ENCODE measurements at regions not wholly inside any gene's neighbourhood (a gene's known extent, or its start where the extent isn't known, plus 50 kb on each side); places are given as distances from the start of the nearest gene placed in this dataset.

DNA sequence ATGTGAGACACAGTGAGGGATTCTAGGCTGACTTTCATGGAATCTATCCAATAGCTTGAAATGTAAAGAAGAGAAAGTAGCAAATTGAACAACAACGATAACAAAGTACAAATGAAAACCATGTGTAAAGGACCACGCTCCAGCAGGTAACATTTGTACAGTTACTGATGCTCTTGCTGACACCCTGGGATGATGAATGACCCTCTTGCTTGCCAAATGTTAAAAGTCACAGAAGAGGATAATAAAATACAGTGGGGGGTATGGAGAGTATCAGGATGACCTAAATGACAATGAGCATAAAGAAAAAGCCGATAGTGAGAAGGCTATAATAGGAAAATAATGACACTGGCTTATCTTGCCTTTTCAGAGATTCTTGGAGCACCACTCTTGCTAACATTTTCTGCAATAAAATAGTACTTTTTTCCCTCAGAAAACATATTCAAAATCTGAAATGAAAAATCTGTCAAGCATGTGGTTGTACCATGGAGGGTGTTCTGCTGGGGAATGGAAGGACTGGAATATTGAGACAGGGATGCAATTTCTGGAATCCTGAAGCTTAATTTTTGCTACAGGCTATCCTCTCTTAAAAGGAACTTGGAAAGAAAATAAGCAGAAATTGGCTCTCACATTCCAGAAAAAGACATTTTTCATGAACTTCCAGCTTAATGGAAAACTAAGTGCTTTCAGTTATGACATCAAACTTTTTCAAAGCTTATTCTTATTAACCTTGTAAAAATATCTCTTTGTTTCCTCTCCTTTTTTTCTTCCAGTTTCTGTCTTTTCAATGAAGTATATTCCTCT lies 303.2 kb upstream of the GHITM start:
- Histone ChIP-seq H3K36me3 (ENCODE audit: control insufficient read depth in 5 of 5, insufficient read depth in 5 of 5, low read length in 5 of 5) (no peaks in the 10 kb centered on the region), H3K4me3 (ENCODE audit: low read depth in 1 of 5, low read length in 5 of 5) (no peak overlapping the region), H3K27me3 (ENCODE audit: control insufficient read depth in 5 of 5, insufficient read depth in 4 of 5, low read length in 5 of 5) (no peaks in the 10 kb centered on the region), H3K4me1 (ENCODE audit: control insufficient read depth in 5 of 5, insufficient read depth in 5 of 5, low read length in 5 of 5) (no peaks in the 10 kb centered on the region), H3K9ac (ENCODE audit: low read length in 5 of 5) (no peak overlapping the region), H3K27ac (ENCODE audit: low read depth, low read length) (no peak overlapping the region), H3K9me3 (ENCODE audit: control insufficient read depth in 5 of 5, low read length in 5 of 5) (no peaks in the 10 kb centered on the region)

DNA sequence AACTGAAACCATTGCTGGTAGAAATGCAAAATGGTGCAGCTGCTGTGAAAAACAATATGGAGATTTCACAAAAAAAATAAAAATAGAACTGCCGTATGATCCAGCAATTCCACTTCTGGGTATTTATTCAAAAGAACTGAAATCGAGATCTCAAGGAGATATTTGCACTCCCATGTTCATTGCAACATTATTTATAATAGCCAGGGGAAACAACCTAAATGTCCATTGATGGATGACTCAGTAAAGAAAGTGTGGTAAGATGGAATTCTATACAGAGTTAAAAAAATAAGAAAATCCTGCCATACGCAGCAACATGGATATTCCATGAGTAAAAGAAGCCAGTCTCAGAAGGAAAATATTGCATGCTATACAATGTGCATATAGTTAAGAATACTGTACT lies 290.6 kb upstream of the GHITM start:
- Histone ChIP-seq H3K4me3 (ENCODE audit: low read depth in 1 of 5, low read length in 5 of 5) (no peak overlapping the region), H3K27me3 (ENCODE audit: control insufficient read depth in 5 of 5, insufficient read depth in 4 of 5, low read length in 5 of 5) (no peaks in the 10 kb centered on the region)

DNA sequence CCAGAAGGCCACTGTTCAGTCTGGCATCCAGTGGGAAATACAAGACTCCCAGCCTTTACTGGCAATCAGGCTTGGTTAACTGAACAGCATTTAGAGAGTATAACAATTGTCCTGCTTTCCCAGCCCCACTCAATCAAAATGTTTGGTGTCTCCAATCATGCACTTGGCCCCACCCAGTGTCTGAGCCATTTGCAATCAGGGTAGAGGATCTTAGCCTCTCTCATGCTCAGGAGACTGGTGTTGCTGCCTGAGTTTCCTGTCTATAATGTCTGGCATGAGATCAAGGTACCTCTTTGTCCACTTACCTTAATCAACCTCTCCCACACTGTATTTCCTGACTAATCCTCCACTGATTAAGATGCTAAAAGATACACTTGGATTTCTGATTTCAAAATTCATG lies 290.2 kb upstream of the GHITM start:
- Histone ChIP-seq H3K27me3 (ENCODE audit: control insufficient read depth in 5 of 5, insufficient read depth in 4 of 5, low read length in 5 of 5) (no peaks in the 10 kb centered on the region), H3K4me1 (ENCODE audit: control insufficient read depth in 5 of 5, insufficient read depth in 5 of 5, low read length in 5 of 5) (peaks cover 0 to 5% (median 0%) of the 10 kb centered on the region in 5 donors), H3K9ac (ENCODE audit: low read length in 5 of 5) (no peak overlapping the region)

More for the DNA sequence above, 290.6 kb upstream of the GHITM start:
- H3K27ac ChIP-seq (ENCODE audit: low read depth, low read length), result no peak overlapping the region
- H3K4me1 ChIP-seq (ENCODE audit: control insufficient read depth in 5 of 5, insufficient read depth in 5 of 5, low read length in 5 of 5), result peaks cover 0 to 5% (median 0%) of the 10 kb centered on the region in 5 donors
- H3K9me3 ChIP-seq (ENCODE audit: control insufficient read depth in 5 of 5, low read length in 5 of 5), result no peaks in the 10 kb centered on the region
- no peaks in the 10 kb centered on the region for H3K36me3 ChIP-seq (ENCODE audit: control insufficient read depth in 5 of 5, insufficient read depth in 5 of 5, low read length in 5 of 5)
- no peak overlapping the region for H3K9ac ChIP-seq (ENCODE audit: low read length in 5 of 5)

DNA sequence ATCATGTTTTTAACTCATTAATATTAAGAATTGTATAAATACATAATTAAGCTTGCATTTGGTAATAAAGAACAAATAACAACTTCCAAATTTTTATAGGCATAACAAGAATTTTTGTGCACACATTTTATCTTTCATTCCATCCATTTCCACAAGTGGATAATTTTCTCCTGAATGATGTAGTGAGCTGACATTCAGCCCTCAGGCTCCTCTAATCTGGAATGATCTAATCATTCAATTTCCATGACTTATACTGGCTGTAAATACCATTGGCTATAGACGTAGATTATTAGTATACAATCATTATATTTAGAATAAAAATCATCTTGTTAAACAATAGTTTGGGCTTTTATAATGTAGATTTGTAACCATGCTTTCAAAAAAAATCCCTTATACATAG lies 287.2 kb upstream of the GHITM start:
- Histone ChIP-seq H3K27ac (ENCODE audit: low read depth, low read length) (no peak overlapping the region), H3K4me1 (ENCODE audit: control insufficient read depth in 5 of 5, insufficient read depth in 5 of 5, low read length in 5 of 5) (peaks cover 0 to 5% (median 0%) of the 10 kb centered on the region in 5 donors), H3K27me3 (ENCODE audit: control insufficient read depth in 5 of 5, insufficient read depth in 4 of 5, low read length in 5 of 5) (no peaks in the 10 kb centered on the region), H3K36me3 (ENCODE audit: control insufficient read depth in 5 of 5, insufficient read depth in 5 of 5, low read length in 5 of 5) (no peaks in the 10 kb centered on the region), H3K9ac (ENCODE audit: low read length in 5 of 5) (no peak overlapping the region), H3K4me3 (ENCODE audit: low read depth in 1 of 5, low read length in 5 of 5) (no peak overlapping the region), H3K9me3 (ENCODE audit: control insufficient read depth in 5 of 5, low read length in 5 of 5) (peaks cover 0 to 8% (median 5%) of the 10 kb centered on the region in 5 donors)

More for the DNA sequence above, 290.2 kb upstream of the GHITM start:
- H3K27ac ChIP-seq (ENCODE audit: low read depth, low read length), result no peak overlapping the region
- H3K36me3 ChIP-seq (ENCODE audit: control insufficient read depth in 5 of 5, insufficient read depth in 5 of 5, low read length in 5 of 5), result no peaks in the 10 kb centered on the region
- H3K9me3 ChIP-seq (ENCODE audit: control insufficient read depth in 5 of 5, low read length in 5 of 5), result peaks cover 0 to 4% (median 3%) of the 10 kb centered on the region in 5 donors
- no peak overlapping the region for H3K4me3 ChIP-seq (ENCODE audit: low read depth in 1 of 5, low read length in 5 of 5)

DNA sequence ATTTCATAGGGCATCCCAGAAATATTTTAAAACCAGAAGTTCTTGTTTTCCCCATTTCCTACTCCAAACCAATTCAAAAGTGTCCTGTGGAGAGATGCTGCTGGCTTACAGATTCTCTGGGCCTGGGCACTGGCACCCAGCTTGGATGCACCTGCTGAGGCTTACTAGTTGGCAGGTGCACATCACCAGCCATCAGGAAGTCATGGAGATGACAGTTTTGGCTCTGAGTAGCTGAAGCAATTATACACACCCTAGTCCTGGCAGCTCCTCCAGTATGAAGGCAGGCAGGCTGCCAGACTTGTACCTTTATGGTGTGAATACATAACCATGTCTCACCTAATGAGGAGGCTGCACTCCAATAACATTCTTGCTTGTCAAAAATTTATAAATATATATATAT lies 276.6 kb upstream of the GHITM start:
- H3K4me1 ChIP-seq (ENCODE audit: control insufficient read depth in 5 of 5, insufficient read depth in 5 of 5, low read length in 5 of 5), result no peaks in the 10 kb centered on the region
- no peak overlapping the region for H3K9ac ChIP-seq (ENCODE audit: low read length in 5 of 5)
- H3K4me3 ChIP-seq (ENCODE audit: low read depth in 1 of 5, low read length in 5 of 5), result no peak overlapping the region
- no peaks in the 10 kb centered on the region for H3K36me3 ChIP-seq (ENCODE audit: control insufficient read depth in 5 of 5, insufficient read depth in 5 of 5, low read length in 5 of 5)
- H3K27ac ChIP-seq (ENCODE audit: low read depth, low read length), result no peak overlapping the region
- no peaks in the 10 kb centered on the region for H3K9me3 ChIP-seq (ENCODE audit: control insufficient read depth in 5 of 5, low read length in 5 of 5)
- no peaks in the 10 kb centered on the region for H3K27me3 ChIP-seq (ENCODE audit: control insufficient read depth in 5 of 5, insufficient read depth in 4 of 5, low read length in 5 of 5)

DNA sequence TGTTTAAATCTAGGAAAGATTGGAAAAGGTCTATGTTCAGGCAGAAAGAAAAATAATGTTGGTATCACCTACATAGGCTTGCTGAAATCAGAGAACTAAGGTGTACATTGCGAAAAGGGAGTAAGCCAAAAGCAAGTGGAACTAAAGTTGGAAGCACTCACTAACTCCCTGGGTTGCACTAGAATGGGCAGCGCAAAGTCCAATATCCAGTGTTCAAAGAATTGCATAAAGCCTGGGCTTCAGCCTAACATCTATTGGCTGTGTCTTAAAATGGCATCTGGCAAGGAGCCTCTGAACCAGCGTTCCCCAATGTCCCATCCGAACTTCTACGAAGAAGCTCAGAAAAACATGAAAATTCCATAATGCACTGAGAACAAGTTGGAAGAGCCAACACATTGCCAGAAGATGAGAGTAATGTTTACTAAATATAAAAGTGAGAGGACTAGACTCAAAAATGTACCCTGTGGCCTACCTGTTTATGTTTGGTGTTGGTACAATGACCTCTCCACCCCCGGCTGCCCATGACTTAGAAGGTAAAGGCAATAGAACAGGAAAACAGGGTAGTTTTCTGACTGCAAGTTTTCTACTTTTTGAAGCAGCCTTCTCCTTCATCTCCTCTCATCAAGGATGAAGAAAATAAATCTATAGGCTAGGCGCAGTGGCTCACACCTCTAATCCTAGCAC lies 275.9 kb upstream of the GHITM start:
- H3K9ac ChIP-seq (ENCODE audit: low read length in 5 of 5), result no peak overlapping the region
- H3K4me3 ChIP-seq (ENCODE audit: low read depth in 1 of 5, low read length in 5 of 5), result no peak overlapping the region
- no peaks in the 10 kb centered on the region for H3K36me3 ChIP-seq (ENCODE audit: control insufficient read depth in 5 of 5, insufficient read depth in 5 of 5, low read length in 5 of 5)
- no peaks in the 10 kb centered on the region for H3K9me3 ChIP-seq (ENCODE audit: control insufficient read depth in 5 of 5, low read length in 5 of 5)
- H3K4me1 ChIP-seq (ENCODE audit: control insufficient read depth in 5 of 5, insufficient read depth in 5 of 5, low read length in 5 of 5), result no peaks in the 10 kb centered on the region
- no peak overlapping the region for H3K27ac ChIP-seq (ENCODE audit: low read depth, low read length)
- H3K27me3 ChIP-seq (ENCODE audit: control insufficient read depth in 5 of 5, insufficient read depth in 4 of 5, low read length in 5 of 5), result no peaks in the 10 kb centered on the region

DNA sequence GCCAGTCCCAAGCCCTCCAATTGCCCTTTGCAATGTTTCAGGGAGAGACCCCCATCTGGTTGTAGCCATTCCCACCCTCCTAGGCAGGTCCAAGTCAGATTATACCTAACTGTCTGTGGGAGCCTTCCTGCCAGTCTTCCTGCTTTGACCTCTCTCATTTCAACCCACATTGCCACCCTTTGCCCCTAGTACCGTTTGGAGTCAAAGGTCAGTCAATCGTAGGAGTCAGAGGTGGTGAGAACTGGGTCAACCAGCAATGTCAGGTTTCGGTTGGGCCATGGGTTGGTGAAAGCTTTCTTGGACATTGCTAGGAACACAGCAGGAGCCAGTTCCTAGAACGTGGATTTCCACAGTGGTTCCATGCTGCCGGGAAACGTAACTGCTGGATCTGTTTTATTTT lies 269.4 kb upstream of the GHITM start:
- Histone ChIP-seq H3K36me3 (ENCODE audit: control insufficient read depth in 5 of 5, insufficient read depth in 5 of 5, low read length in 5 of 5) (no peaks in the 10 kb centered on the region), H3K27ac (ENCODE audit: low read depth, low read length) (no peak overlapping the region), H3K4me1 (ENCODE audit: control insufficient read depth in 5 of 5, insufficient read depth in 5 of 5, low read length in 5 of 5) (peaks cover 0 to 5% (median 3%) of the 10 kb centered on the region in 5 donors), H3K4me3 (ENCODE audit: low read depth in 1 of 5, low read length in 5 of 5) (no peak overlapping the region), H3K27me3 (ENCODE audit: control insufficient read depth in 5 of 5, insufficient read depth in 4 of 5, low read length in 5 of 5) (no peaks in the 10 kb centered on the region), H3K9me3 (ENCODE audit: control insufficient read depth in 5 of 5, low read length in 5 of 5) (no peaks in the 10 kb centered on the region), H3K9ac (ENCODE audit: low read length in 5 of 5) (no peak overlapping the region)

DNA sequence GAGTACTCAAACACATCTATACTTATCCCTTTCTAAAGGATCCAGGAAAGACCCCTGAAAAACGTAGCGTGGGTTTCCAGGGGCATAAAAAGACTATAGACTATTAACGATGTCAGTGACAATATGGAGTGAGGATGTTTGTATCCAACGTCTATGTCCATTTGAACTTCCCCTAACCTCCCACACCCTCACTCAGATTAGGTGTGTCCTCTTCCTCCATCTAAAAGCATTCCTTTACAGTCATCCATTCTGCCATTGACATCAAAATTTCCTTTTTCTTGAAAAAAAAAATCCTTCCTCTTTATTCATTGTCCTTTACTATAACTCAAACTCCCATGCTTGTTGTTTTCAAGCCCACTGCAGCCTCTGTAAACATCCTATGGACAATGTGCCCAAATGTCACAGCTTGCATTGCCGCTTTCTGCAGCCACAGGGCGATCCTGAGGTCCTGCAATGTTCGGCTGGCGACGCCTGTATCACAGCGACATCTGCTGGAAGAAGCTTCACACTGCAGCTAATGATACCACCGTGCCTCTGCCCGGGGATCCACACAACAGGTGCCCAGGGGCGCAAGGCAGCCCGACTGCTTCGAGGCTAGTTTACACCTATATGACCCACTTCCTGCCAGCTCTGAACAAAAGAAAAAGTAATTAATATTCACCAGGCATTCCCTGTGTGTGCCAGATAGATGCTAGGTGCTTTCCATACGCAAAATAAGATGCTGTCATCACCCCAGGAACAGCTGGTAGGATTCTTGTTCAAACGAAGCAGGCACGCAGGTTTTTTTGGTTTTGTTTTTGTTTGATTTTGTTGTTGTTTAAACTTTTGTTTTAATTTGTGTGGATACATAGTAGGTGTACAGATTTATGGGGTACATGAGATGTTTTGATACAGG lies 267.9 kb upstream of the GHITM start:
- H3K9ac ChIP-seq (ENCODE audit: low read length in 5 of 5), result no peak overlapping the region
- H3K27ac ChIP-seq (ENCODE audit: low read depth, low read length), result no peak overlapping the region
- H3K27me3 ChIP-seq (ENCODE audit: control insufficient read depth in 5 of 5, insufficient read depth in 4 of 5, low read length in 5 of 5), result no peaks in the 10 kb centered on the region
- H3K36me3 ChIP-seq (ENCODE audit: control insufficient read depth in 5 of 5, insufficient read depth in 5 of 5, low read length in 5 of 5), result no peaks in the 10 kb centered on the region
- no peaks in the 10 kb centered on the region for H3K9me3 ChIP-seq (ENCODE audit: control insufficient read depth in 5 of 5, low read length in 5 of 5)
- H3K4me1 ChIP-seq (ENCODE audit: control insufficient read depth in 5 of 5, insufficient read depth in 5 of 5, low read length in 5 of 5), result peaks cover 0 to 5% (median 3%) of the 10 kb centered on the region in 5 donors
- no peak overlapping the region for H3K4me3 ChIP-seq (ENCODE audit: low read depth in 1 of 5, low read length in 5 of 5)

DNA sequence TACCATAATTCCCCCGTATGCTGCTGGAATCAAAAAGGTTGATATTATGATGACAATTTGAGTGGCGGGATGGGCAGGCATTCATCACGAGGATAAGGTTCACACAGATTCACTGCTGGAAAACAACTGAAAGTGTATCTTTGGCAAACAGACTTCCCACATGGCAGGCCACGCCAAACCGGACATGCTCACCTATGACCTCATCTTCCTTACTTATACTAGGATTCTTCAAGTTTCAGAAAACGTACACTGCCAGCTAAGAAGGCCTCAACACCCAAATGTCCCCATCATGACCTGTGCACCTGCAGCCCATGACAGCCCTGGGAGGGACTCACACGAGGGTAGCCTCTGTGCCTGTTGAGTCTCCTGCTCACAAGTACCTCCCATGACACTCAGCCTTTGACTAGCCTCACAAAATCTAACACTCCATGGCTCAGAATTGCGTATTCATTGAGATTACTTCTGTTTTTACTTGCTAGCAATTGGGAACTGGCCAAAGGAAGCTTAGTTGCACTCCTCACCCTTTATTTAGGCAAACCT lies 259.0 kb upstream of the GHITM start:
- Histone ChIP-seq H3K27ac (ENCODE audit: low read depth, low read length) (no peak overlapping the region), H3K27me3 (ENCODE audit: control insufficient read depth in 5 of 5, insufficient read depth in 4 of 5, low read length in 5 of 5) (no peaks in the 10 kb centered on the region), H3K36me3 (ENCODE audit: control insufficient read depth in 5 of 5, insufficient read depth in 5 of 5, low read length in 5 of 5) (no peaks in the 10 kb centered on the region), H3K4me3 (ENCODE audit: low read depth in 1 of 5, low read length in 5 of 5) (no peak overlapping the region), H3K9ac (ENCODE audit: low read length in 5 of 5) (no peak overlapping the region), H3K9me3 (ENCODE audit: control insufficient read depth in 5 of 5, low read length in 5 of 5) (no peaks in the 10 kb centered on the region), H3K4me1 (ENCODE audit: control insufficient read depth in 5 of 5, insufficient read depth in 5 of 5, low read length in 5 of 5) (peaks cover 0 to 16% (median 13%) of the 10 kb centered on the region in 5 donors)

Measured in subcutaneous abdominal adipose tissue (tissue), 5 donors.